GM21786 (cell line): ENCODE measurements at regions not wholly inside any gene's neighbourhood (a gene's known extent, or its start where the extent isn't known, plus 50 kb on each side); places are given as distances from the start of the nearest gene placed in this dataset.
"Not testable (repeated sequence)": the region's sequence is repeated elsewhere in the genome, so short reads cannot be mapped to it uniquely, and the experiment has no call there.

Experiments used
- ATAC-seq: cut with Tn5 transposase; IDR thresholded peaks from one replicate; pipeline ENCODE4 v1.9.1; 2021; ENCODE audit not compliant: unreplicated experiment

DNA sequence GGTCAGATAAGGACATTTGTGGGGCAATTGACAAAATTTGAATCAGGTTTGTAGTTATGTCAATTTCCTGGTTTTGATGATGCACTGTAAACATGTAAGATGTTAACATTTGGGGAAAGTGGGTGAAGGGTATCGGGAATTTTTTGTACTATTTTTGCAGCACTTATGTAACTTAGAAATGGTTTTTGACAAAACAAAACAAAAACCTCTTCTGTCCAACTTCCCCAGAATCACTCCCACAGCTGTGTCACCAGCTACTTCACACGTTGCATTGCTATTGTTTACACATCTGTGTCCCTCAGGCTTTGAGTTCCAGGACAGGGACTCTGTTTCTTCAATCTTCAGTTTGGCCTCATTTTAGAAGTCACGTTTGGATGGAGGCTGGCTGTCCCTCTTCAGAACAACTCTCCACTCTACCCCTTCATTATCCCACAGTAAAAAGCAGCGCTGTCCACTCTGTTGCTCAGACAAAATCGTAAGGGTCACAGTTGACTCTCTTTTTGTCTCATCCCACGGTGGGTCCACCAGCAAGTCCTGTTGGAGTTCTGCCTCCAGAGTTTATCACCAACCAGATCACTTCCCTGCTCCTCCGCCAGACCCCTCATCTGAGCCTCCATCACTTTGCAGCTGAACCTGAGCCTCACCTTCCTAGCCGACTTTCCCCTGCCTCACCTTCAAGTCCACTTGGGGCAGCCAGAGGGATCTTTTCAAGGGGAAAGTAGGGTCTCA is 63.2 kb downstream of the NENF start:
- ATAC-seq, result no peak

DNA sequence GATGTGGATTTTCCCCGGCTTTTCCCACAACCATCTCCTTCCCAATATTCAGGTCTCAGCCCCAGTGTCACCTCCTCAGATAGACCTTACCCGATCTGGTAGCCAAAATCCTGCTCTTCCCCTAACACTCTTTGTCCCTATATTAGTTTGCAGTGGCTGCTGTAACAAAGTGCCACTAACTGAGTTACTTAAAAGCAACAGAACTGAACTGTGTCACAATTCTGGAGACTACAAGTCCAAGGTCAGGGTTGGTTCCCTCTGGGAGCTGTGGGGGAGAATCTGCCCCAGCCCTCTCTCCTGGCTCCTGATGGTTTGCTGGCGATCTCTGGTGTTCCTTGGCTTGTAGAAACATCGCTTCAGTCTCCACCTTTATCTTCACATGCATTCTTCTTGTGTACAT is 64.0 kb downstream of the NENF start:
- no peak for ATAC-seq

DNA sequence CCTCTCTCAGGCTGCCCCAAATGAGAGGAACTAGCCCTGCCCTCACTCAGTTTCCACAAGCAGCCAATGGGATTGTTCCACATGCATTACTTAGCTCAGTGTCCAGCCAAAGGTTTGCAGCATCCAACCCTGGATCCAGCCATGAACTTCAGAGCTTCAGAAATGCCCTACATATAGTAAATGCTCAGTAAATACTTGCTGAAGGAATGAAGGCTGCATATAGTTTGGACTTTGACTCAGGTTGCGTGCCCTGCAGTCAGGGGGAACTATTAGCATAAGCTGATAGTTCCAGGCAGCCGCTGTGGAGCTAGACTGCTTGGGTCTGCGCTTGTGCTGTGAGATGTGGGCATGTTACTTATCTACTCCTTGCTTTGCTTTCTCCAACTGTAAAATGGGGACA is 64.8 kb downstream of the NENF start:
- ATAC-seq, result no peak

DNA sequence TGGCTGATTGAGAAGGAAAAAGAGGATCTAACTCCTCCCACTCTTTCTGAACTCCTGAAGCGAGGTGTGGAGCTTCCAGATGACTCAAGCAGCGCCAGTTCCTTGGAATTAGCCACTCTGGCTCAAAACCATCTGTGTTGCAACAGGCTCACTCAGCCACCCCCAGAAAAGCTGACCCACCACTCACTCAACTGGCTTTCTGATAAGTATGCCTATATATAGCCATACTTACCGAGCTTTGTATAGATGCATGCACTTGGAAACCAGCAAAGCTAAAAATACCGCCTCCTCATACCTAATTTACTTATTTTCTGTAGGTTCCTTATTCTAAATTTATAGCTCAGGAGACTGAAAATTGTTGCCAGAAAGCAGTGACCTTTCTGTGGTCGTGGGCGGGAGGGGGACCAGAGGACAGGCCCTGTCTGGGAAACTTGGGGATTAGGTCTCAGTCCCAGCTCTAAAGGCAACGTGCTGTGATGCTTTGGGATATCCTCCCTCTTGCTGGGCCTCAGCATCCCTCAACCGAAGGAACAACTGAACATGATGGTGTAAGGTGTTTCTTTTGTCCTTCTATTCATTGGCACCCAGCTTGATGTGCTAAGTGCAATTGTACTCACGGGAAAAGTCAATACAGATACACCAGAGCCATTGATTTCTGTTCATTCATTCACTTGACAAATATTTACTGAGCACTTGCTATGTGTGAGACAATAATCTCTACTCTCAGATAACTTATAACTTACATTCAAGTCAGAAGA is 65.7 kb downstream of the NENF start:
- no peak for ATAC-seq

DNA sequence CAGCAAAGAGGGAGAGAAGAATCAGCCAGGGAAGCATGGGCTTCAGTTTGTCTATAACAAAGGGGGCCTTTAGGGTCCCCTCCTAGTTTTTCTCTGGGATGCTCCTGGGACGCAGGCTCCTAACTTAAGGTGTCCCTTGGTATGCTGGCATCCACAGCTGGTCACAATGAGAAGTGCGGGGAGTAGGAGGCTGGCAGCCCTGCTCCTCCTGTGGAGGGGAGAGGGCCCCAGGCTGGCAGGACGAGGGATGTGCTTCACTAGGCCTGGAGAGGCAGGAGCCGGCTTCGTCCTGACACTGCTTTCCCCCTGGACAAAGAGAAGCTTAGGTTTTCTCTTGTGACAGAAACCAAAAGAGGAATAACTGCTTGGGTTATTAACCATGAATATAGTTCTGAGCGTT is 67.6 kb downstream of the NENF start:
- ATAC-seq, result no peak

DNA sequence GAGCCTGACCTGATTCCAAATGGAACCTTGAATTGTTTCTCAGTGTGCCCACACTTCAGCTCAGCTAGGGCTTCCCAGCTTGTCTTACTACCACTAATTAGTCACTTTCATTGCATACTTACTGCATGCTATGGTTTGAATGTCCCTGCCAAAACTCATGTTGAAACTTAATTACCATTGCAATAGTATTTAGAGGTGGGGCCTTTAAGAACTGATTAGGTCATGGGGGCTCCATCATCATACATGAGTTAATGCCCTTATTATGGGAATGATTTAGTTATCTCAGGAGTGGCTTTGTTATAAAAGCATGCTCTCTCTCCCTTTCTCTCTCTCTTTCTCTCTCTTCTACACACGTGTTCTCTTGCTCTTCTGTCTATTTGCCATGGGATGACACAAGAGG is 68.3 kb downstream of the NENF start:
- ATAC-seq, result no peak

DNA sequence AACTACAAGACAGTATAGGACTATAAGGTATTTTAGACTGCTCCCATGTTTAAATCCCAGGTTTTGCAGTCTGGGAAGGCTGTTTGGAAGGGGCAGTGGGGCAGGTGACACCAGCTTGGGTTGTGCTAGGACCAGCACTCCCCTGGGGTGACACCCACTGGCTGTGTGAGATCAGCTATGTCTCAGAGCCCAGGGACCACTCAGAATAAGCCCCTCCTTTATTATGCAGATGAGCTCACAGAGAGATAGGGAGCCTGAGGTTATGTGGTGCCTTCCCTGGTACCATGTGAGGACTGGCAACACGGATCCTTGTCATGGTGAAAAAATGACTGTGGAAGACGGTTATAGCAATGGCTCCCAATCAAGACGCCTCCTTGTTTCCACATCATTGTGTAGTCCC is 71.0 kb downstream of the NENF start:
- ATAC-seq, result no peak

DNA sequence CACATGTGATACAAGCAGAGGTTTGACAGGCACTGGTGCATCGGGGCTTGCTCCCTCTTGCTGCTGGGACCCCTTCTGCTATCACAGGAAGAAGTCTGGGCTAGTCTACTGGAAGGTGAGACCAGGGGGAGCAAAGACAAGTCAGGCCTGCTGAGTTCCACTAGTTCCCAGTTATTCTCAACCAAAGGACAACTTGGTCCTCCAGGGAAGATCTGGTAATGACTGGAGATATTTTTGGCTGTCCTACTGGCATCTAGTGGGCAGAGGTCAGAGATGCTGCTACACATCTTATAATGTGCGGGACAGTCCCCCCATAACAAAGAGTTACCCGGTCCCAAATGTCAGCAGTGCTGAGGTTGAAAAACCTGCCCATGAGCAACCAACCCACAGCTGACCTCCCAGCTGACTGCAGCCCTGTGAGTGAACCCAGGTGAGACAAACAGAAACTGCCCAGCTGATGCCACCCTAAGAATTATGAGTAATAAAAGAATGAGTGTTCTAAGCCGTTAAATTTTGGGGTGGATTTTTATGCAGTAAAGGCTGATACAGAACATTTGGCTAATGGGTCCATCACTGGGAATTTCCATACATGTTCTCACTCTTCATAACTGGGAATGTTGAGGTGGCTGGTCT is 71.6 kb downstream of the NENF start:
- no peak for ATAC-seq

DNA sequence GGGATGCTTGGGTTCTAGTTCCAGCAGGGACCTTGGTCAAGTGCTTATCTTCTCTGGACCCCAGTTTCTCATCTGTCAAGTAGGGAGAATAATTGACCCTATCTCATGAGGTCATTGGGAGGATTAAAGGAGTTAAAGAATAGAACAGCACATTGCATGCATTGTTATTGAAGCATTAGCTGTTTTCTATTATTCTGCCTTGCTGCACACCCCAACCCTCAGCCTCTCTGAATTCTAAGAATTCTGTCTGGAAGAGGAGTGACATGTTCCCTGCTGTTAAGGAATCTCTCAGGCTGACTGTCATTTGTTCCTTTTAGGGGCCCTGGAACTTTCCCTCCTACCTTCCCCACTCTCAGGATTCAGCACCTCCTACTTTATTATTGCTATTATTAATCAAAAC is 73.9 kb downstream of the NENF start:
- no peak for ATAC-seq

DNA sequence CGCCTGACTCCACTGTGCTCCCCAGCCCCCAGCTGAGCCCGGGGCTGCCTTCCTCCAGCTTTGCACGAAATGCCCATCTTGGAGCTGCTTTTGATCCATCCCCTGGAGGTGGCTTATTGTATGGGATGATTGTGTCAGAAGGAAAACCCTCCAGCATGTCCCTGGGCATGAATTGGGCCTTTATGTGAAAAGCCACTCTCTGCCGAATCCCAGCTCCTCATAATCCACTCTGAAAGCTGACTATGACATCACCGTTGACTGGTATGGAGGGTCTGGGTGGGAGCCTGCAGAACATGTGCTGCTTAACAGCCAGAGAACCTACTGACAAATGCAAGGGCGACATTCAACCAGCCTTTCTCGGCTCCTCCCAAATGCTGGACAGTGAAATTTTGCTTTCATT is 74.6 kb downstream of the NENF start:
- no peak for ATAC-seq

DNA sequence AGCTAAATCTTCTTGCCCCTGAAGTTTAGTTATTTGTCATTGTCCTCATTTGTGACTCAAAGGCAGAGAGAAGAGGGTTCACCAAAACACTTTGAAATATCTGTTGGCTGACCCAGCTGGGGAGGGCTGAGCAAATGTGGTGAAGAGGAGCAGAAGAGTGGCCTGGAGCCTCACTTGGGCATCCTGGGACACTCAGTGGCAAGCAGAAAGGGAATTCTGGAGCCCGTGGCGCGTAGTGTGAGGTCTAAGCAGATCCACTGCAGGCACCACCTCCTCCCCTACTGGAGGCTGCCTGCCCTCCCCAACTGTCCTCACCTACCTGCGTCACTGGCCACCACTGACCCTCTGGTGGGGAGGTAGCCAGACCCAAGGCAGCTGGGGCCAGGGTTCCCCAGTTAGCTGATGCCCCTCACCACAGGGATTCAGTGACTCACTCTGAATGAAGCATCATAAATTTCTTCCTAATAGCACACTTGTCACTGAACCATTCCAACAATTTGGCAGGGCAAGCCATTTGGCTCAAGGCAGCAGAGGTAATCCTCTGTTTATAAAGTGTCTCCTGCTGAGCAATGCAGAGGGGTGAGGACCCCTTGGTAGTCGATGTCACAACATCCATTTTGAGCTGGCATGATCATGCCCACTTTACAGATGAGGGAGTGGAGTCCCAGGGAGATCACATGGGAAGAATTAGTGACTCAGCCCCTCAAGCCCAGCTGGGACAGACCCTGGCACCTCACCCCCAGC is 80.3 kb downstream of the NENF start:
- no peak for ATAC-seq

DNA sequence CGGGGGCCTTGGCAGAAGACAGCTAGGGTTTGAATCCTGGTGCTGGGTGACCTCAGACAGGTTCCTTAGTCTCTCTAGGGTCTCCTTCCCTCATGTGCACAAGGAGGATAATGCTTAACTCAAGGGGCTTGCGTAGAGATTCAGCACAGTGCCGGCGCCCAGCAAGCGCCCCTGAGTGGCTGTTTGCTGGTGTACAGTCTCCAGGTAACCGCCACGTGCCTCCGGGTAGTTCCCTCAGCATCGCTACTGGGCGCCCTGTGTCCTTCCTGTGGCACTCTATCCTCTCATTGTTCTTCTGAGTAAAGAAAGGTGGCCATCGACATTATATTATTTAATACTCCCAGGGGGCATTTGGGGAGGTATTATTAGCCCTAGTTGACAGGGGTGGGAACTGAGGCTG is 80.9 kb downstream of the NENF start:
- ATAC-seq, result no peak

DNA sequence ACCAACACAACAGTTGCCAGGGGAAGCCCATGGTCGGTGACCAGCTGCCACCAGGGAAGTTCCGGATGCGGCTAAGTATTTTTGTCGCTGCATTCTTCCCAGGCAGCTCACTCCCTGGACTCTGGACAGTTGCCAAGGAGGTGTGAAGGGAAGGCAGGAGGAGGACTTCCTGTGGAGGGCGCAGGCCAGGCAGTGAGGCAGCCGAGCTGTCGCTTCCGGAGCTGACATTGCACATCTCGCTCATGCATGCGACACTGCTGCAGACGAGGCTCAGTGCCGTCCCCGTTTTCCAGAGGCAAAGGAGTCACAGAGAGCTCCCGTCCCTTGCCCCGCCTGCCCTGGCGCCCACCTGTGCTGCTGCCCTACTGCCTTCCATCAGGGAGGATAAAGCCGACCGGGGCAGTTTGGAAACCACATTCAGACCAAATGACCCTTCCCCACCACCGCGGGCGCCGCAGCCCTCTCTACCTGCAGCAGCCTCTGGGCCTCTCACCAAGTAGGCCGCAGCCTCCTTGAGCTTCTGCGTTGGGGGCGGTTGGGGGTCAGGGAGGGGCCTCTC is 81.4 kb downstream of the NENF start:
- ATAC-seq, result no peak

DNA sequence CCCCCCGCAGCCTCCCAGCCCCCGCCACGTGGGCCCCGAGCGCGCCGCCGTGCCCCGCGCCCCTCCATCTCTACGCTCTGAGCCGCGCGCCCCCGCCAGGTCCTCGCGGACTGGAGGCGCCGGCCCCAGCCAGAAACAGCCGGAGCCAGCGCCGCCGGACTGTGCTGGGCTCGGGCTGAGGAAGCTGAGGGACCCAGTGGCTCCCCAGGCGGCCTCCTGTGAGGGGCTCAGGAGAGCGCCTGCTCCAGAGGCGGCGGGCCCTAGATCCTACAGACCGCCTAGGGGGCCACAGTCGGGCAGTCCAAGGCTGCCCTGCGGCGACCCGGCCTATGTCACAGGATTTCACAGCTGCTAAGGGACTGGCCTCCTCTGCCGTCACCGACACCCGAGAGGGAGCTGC is 82.1 kb downstream of the NENF start:
- ATAC-seq, result no peak

DNA sequence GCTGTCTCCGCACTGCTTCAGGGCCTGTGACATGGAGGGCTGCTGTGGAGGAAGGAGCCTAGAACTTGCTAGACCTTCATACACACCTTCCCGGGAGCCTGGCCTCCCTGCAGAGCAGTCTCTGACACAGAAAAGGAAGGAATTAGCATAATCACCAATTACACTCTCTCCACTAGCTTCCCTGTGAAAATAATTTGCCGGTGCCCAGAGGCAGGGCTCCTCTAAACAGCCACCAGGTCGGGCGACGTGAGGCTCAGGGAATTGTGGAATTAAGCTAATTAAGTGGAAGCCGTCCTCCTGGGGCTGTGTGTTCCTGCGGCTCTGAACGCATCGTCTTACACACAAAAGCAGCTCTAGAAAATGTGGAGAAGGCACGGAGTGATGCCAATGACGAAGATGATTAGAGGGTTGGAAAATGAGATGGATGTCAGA is 82.6 kb downstream of the NENF start:
- no peak for ATAC-seq

DNA sequence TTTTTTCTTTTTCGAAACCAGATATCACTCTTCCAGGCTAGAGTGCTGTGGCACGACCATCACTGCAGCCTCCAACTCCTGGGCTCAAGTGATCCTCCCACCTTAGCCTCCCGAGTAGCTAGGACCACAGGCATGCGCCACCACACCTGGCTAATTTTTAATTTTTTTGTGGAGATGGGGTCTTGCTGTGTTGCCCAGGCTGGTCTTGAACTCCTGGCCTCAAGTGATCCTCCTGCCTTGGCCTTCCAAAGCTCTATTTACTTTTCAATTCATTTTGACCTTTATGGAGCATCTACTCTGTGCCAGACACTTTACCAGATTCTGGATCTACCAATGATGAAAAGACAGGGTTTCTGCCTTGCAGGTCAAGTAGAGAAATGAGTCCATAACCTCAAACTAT is 83.3 kb downstream of the NENF start:
- not testable (repeated sequence) for ATAC-seq

DNA sequence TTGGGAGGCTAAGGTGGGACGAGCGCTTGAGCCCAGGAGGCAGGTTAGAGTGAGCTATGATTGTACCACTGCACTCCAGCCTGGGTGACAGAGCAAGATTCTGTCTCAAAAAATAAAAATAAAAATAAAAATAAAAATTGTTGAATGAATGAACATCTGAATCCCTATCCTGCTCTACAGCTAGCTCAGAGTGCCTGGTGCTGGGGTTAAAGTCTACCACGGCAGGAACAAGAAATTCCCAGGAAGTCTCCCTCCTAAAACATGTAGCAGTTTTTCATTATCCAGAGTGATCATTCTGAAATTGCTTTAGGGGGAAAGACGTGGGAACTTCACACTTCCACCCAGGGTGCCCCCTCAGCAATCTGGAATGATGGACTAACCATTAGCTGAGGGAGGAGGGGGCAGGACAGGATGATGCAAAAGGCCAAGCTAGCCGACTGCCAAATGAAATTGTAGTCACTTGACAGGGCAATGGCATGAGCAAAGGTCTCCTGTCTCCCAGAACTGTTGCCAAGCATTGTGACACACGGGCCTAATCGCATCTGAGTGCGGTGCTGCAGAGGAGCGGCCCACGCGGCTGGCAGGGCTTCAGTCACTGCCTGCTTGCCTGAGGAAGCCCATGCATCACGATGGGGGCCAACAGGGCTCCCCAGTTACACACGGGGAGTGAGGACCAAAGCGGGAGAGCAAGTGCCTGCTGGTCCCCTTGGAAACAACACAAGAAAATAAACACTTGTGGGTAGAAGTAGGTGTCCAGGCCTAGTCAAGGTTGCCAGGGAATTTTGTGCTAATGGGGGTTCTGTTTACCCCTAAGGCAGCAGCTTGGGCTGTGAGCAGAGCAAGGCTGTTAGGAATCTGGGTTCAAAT is 85.7 kb downstream of the NENF start:
- ATAC-seq, result no peak

DNA sequence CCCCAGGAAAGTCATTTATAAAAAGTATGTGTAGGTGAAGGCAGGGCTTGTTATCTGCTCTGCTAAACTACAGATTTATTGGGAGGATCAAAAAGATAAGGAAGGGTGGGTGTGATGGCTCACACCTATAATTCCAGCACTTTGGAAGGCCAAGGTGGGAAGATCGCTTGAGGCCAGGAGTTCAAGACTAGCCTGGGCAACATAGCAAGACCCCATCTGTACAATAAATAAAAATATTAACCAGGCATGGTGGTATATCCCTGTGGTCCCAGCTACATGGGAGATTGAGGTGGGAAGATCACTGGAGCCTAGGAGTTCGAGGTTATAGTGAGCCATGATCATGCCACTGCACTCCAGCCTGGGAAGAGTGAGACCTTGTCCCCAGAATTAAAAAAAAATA is 86.4 kb downstream of the NENF start:
- ATAC-seq, result no peak

DNA sequence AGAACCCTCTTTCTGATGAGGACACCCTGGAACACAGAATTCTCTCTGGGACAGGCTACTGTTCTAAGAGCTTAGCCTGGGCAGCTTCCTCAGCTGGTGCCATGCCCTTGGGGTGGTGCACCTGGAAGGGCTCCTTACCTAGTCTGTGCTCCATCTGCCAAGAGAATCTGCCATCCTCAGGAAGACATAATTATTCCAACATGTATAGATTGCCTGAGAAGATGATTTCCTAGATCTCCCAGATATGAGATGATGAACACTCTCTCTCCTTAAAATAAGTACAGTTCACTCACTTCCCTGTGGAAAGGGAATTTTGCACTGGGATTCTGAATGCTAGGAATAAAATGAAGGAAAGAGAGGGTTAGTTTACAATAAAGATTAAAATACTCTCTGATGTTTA is 87.6 kb downstream of the NENF start:
- no peak for ATAC-seq

DNA sequence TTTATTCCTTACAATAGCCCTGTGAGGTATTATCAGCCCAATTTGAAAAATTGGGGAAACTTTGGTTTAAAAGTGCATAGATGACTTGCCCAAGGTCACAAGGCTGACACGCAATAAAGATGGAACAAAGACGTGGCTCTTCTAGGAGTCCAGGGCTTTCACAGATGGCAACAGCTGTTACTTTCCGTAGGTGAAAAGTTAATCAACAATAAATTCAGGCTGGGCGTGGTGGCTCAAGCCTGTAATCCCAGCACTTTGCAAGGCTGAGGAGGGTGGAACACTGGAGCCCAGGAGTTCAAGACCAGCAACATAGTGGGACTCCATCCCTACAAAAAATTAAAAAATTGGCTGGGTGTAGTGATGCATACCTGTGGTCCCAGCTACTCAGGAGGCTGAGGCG is 87.8 kb upstream of the ATF3 start:
- ATAC-seq, result no peak
